HL-60 (cell line): ENCODE measurements at regions not wholly inside any gene's neighbourhood (a gene's known extent, or its start where the extent isn't known, plus 50 kb on each side); places are given as distances from the start of the nearest gene placed in this dataset.

Experiments used
- CTCF ChIP-seq: IDR thresholded peaks from one replicate; pipeline ENCODE4 v1.5.1; 2011; ENCODE audit warnings: low read length, control low read depth, inconsistent platforms; ENCODE audit not compliant: insufficient read depth
- POLR2AphosphoS5 ChIP-seq: IDR thresholded peaks from 2 replicates; pipeline ENCODE4 v1.6.1; 2012; ENCODE audit warnings: low read depth

GRCh38 chr12:93061473-93062419, 132.7 kb upstream of the EEA1 start:
- no peak for TF ChIP-seq CTCF
- no peak for TF ChIP-seq POLR2AphosphoS5
